Omental fat pad (tissue), 3 donors: ENCODE measurements at regions not wholly inside any gene's neighbourhood (a gene's known extent, or its start where the extent isn't known, plus 50 kb on each side); places are given as distances from the start of the nearest gene placed in this dataset.

ENCODE experiments used
- ATAC-seq: fragments of 150-250 bp; one replicate; pipeline ENCODE4 v1.9.1; 2016; ENCODE audit warnings: mild to moderate bottlenecking, moderate library complexity; ENCODE audit not compliant: low FRiP score
- DNase-seq: peaks from one replicate; pipeline ENCODE4 v3.0.0-alpha.2; 2019; ENCODE audit warnings: low spot score
- CTCF ChIP-seq, 3 donors: fragments of 450-650 bp; IDR thresholded peaks; one replicate each; pipeline ENCODE4 v1.5.1; 2016 to 2017; ENCODE audit warnings: antibody characterized with exemption in 3 of 3, mild to moderate bottlenecking in 3 of 3, moderate library complexity in 2 of 3

DNA sequence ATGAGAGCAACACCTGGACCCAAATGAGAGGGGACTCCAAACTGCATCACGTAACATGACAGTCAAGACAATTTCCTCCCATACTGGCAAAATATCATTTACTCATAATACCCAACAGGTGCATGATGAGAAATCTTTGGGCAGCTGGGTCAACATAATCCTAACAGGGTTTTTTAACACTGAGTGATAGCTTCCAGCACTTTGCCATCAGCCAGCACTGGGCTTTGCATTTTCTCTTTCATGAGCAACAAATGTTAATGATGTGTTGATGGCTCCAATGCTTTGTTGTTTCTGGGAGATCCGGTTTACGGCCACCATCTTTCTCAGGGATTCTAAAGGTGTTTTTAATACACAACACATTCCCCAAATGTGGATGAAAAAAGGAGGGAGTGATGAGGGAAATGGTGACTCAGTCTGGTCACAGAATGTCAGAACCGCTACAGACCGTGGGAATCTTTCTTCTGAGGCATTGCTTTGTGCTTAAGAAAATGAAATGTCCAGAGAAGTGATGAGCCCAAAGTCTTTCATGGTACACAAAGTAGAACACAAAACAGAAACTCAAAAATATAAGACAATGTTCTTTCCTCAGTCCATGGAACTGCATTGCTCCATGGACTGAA lies 705.7 kb upstream of the IGFBP3 start:
- ATAC-seq (no peak), DNase-seq (no peak)
- TF ChIP-seq CTCF (IDR thresholded peaks at IDR 0.05), result no peak

GRCh38 chr7:46626261-46626660 lies 705.2 kb upstream of the IGFBP3 start:
- no peak for TF ChIP-seq CTCF (IDR thresholded peaks at IDR 0.05)
- no peak for DNase-seq
- no peak for ATAC-seq

DNA sequence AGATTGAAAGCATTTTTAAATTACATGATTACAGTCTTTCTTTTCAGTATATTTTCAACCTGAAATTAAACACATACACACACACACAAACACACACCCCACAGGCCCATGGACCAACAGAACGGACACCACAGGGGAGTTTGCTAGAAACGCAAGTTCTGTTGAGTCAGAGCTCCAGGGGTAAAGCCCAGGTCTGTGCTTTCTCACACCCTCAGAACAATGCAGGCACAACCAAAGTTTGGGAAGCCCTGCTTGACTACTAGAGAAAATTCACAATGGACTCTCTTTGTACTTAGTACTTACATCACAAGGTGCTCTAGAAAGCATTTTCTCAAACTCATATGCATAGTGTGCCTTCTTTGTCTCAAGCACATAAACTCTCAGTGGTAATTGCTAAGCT lies 704.0 kb upstream of the IGFBP3 start:
- ATAC-seq, result no peak
- DNase-seq, result no peak
- no peak for TF ChIP-seq CTCF (IDR thresholded peaks at IDR 0.05)

- ATAC-seq (no peak), DNase-seq (no peak)
- TF ChIP-seq CTCF (IDR thresholded peaks at IDR 0.05), result no peak
These were observed 701.2 kb upstream of the IGFBP3 start for GRCh38 chr7:46622251-46622650.

DNA sequence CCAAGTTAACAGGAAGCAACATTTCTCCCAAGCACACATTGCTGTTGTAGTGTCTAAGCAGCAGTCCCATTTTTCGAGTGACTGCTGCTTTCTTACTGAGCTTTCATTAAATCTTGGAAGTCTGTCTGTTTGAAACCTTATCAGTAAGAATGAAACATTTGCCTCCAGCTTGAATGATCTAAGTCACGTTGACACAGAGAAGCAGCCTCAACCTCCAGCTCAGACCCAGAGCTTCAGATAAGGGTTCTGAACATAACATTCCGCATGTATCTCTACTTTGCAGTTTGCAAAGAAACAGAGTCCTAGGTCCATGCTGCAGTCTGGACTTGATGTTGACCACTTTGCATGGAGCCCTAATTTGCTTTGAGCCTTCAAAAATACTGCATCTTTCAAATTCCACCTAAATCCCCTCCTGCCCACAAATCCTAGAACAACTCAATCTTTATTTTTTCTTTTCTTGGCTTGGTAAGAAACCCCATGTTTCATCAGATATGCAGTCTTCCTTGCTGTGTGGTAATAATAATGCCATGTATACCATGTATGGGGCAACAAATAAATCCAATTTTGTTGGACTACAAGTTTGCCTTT lies 698.7 kb upstream of the IGFBP3 start:
- no peak for TF ChIP-seq CTCF (IDR thresholded peaks at IDR 0.05)
- no peak for DNase-seq
- ATAC-seq, result no peak

DNA sequence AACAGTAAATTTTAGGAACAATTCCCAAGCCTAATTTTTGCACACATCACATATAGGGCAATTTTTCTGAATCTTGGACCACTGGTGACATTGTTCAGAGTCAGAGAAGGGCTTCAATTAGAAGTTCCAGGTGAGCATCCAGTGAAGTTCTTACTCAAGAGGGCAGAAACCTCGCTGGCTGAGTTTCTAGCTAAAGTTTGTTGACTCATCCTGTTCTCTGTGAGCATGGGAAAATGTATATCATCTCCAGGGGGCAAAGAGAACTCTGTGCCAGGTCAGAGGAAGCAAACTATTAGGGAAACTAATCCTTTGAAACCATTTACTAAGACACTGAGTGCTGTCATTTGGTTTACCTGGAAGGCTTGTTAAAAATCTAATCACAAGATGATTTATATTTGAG lies 695.6 kb upstream of the IGFBP3 start:
- no peak for TF ChIP-seq CTCF (IDR thresholded peaks at IDR 0.05)
- ATAC-seq, result no peak
- DNase-seq, result no peak

GRCh38 chr7:46613551-46613950 lies 692.5 kb upstream of the IGFBP3 start:
- no peak for DNase-seq

More at GRCh38 chr7:46613551-46613950, 692.5 kb upstream of the IGFBP3 start:
- no peak for ATAC-seq
- no peak for TF ChIP-seq CTCF (IDR thresholded peaks at IDR 0.05)
